HG03520 (cell line): ENCODE measurements at regions not wholly inside any gene's neighbourhood (a gene's known extent, or its start where the extent isn't known, plus 50 kb on each side); places are given as distances from the start of the nearest gene placed in this dataset.
A peak's percentile ranks its signal among the peaks of the same experiment; 100 is the strongest.

ENCODE experiments used
- ATAC-seq: cut with Tn5 transposase; IDR thresholded peaks from one replicate; pipeline ENCODE4 v1.9.1; 2021; ENCODE audit warnings: mild to moderate bottlenecking, moderate library complexity; ENCODE audit not compliant: unreplicated experiment

- ATAC-seq, result no peak
Measured at GRCh38 chr7:136807598-136807997, 60.9 kb upstream of the CHRM2 start.

- ATAC-seq, result no peak
Measured at GRCh38 chr7:136803028-136803427, 65.4 kb upstream of the CHRM2 start.

- no peak for ATAC-seq
Measured at GRCh38 chr7:136783934-136784333, 84.5 kb upstream of the CHRM2 start.

- ATAC-seq, result no peak
Measured at GRCh38 chr7:136741941-136742340, 126.5 kb upstream of the CHRM2 start.

GRCh38 chr7:136728945-136729344, 139.5 kb upstream of the CHRM2 start:
- no peak for ATAC-seq

- ATAC-seq, result no peak
Measured at GRCh38 chr7:136726460-136726859, 142.0 kb upstream of the CHRM2 start.

GRCh38 chr7:136717910-136718557, 150.4 kb upstream of the CHRM2 start:
- no peak for ATAC-seq

- ATAC-seq, result no peak
Measured at GRCh38 chr7:136714062-136714461, 154.4 kb upstream of the CHRM2 start.

- no peak for ATAC-seq
Measured at GRCh38 chr7:136710751-136711150, 157.7 kb upstream of the CHRM2 start.

- no peak for ATAC-seq
Measured at GRCh38 chr7:136709876-136710275, 158.6 kb upstream of the CHRM2 start.

- no peak for ATAC-seq
Measured at GRCh38 chr7:136702913-136703312, 165.5 kb upstream of the CHRM2 start.

GRCh38 chr7:136698977-136699376, 169.5 kb upstream of the CHRM2 start:
- ATAC-seq, result no peak

GRCh38 chr7:136698231-136698630, 170.2 kb upstream of the CHRM2 start:
- no peak for ATAC-seq

GRCh38 chr7:136697271-136697670, 171.2 kb upstream of the CHRM2 start:
- no peak for ATAC-seq

- ATAC-seq, result peak; percentile 63
Measured at GRCh38 chr7:136693166-136694119, 175.0 kb upstream of the CHRM2 start.

GRCh38 chr7:136692221-136692620, 176.2 kb upstream of the CHRM2 start:
- ATAC-seq, result no peak

GRCh38 chr7:136688601-136689000, 179.9 kb upstream of the CHRM2 start:
- no peak for ATAC-seq

GRCh38 chr7:136687693-136688322, 180.6 kb upstream of the CHRM2 start:
- ATAC-seq, result peak; percentile 50

GRCh38 chr7:136685501-136686173, 182.8 kb upstream of the CHRM2 start:
- ATAC-seq, result no peak

- ATAC-seq, result peak; percentile 77
Measured at GRCh38 chr7:136677471-136678365, 190.7 kb upstream of the CHRM2 start.
